ENCODE measurements at regions not wholly inside any gene's neighbourhood (a gene's known extent, or its start where the extent isn't known, plus 50 kb on each side); places are given as distances from the start of the nearest gene placed in this dataset.

DNA sequence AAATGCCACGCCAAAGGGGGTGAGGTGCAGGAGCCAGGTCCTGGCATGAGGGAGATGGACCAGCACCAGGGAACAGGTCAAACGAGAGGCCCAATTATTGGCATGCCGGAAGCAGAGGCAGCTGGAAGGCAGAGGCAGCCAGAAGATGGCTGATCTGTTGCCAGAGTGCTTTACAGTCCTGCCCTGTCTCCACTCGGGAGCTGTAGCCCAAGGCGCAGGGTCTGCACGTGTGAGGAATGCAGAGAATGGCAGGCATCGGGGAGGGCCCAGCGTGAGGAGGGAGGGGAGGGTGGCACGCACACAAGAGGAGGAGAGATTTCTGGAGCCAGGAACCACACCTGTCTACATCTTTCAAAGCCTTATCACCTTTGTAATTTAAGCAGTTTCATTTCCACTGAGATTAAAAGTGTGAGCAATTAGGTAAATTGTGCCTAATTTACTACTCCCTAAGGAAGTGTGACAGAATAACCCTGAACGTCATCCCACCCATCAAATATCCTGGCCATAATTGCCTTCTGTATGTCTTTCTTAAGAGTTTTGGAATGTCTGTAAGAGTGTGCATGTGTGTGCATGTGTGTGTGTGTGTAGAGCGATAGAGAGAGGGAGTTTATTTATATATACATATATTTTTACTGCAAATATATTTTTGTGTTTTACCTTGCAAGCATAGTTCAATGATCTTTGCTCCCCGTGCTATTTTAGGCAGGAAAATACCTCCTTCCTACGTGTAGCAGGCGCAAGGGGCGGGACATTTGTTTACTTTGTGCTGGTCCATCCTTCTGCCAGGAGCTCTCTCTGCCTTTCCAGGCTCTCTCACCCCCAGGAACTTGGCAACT, 125.5 kb upstream of the SERBP1 start:
- no peak for DNase-seq
- no peak overlapping the region for H3K27ac ChIP-seq
- no peaks in the 10 kb centered on the region for H3K36me3 ChIP-seq
- no peak overlapping the region for H3K4me3 ChIP-seq (ENCODE audit: low read depth, low read length)
- no peaks in the 10 kb centered on the region for H3K9me3 ChIP-seq (ENCODE audit: severe bottlenecking)
- H3K27me3 ChIP-seq (ENCODE audit: insufficient read depth, low read depth, severe bottlenecking) = no peaks in the 10 kb centered on the region
- no peak for TF ChIP-seq CTCF (IDR thresholded peaks at IDR 0.05; ENCODE audit: low read depth, low read length)

DNA sequence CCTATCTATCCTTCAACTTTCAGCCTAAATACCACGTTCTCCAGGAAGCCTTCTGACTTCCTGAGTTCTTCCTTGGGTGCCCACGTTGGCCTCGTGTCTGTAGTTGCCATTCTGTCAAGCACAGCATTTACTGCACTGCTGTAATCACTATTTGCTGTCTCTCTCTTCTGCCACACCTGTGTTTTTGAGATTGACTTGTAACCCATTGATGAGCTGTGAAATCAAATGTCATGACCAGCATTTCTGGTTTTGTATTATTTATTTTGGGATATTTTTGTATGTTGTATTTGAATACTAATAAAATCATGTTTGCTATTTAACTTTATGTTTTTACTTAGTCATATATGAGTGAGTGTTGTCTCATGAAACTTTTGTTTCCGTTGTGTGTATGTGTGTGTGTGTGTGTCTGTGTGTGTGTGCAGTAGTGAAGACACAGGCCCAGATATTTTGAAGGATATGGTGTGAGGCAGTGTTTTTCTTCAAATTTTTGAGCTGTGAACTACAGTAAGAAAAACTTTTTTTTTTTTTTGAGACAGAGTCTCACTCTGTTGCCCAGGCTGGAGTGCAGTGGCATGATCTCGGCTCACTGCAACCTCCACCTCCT, 126.2 kb upstream of the SERBP1 start:
- Histone ChIP-seq H3K27ac (no peak overlapping the region), H3K36me3 (no peaks in the 10 kb centered on the region), H3K27me3 (ENCODE audit: insufficient read depth, low read depth, severe bottlenecking) (no peaks in the 10 kb centered on the region), H3K9me3 (ENCODE audit: severe bottlenecking) (no peaks in the 10 kb centered on the region), H3K4me3 (ENCODE audit: low read depth, low read length) (no peak overlapping the region)
- no peak for DNase-seq
- TF ChIP-seq CTCF (IDR thresholded peaks at IDR 0.05; ENCODE audit: low read depth, low read length) = no peak

GRCh38 chr1:67557696-67558448, 127.1 kb upstream of the GADD45A start:
- no peak overlapping the region for H3K27ac ChIP-seq
- H3K36me3 ChIP-seq = no peaks in the 10 kb centered on the region
- no peaks in the 10 kb centered on the region for H3K27me3 ChIP-seq (ENCODE audit: insufficient read depth, low read depth, severe bottlenecking)
- H3K9me3 ChIP-seq (ENCODE audit: severe bottlenecking) = no peaks in the 10 kb centered on the region
- no peak for DNase-seq
- H3K4me3 ChIP-seq (ENCODE audit: low read depth, low read length) = no peak overlapping the region
- TF ChIP-seq CTCF (IDR thresholded peaks at IDR 0.05; ENCODE audit: low read depth, low read length) = no peak

GRCh38 chr1:67558449-67559193, 126.4 kb upstream of the GADD45A start:
- no peaks in the 10 kb centered on the region for H3K27me3 ChIP-seq (ENCODE audit: insufficient read depth, low read depth, severe bottlenecking)
- no peak for TF ChIP-seq CTCF (IDR thresholded peaks at IDR 0.05; ENCODE audit: low read depth, low read length)
- H3K36me3 ChIP-seq = no peaks in the 10 kb centered on the region
- no peaks in the 10 kb centered on the region for H3K9me3 ChIP-seq (ENCODE audit: severe bottlenecking)
- H3K27ac ChIP-seq = no peak overlapping the region
- H3K4me3 ChIP-seq (ENCODE audit: low read depth, low read length) = no peak overlapping the region
- no peak for DNase-seq

DNA sequence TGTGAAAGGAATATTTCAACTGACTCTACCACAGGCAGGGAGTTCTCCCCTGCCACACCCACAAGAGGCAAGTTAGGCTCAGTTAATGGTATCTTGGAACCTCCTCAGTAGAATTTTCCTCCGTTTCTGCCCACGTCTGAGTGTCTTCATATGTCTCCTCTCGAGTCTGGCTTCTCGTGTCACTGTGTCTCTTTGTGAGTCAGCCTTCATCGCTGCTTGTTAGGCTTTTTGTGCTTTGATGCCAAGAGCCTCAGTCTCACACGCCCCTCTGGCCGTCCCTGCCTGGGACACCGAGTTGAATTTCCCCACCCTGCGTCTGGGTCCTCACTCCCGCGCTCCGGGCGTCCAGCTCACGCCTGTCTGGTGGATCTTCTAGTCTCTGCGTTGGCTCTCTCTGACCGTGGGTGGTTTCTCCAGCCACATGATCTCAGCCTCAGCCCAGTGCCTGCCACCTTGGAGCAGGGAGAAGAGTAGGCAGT, 125.7 kb upstream of the GADD45A start:
- Histone ChIP-seq H3K27ac (no peak overlapping the region), H3K4me3 (ENCODE audit: low read depth, low read length) (no peak overlapping the region), H3K36me3 (no peaks in the 10 kb centered on the region), H3K27me3 (ENCODE audit: insufficient read depth, low read depth, severe bottlenecking) (no peaks in the 10 kb centered on the region), H3K9me3 (ENCODE audit: severe bottlenecking) (no peaks in the 10 kb centered on the region)
- TF ChIP-seq CTCF (IDR thresholded peaks at IDR 0.05; ENCODE audit: low read depth, low read length) = no peak
- DNase-seq = no peak

Data from WERI-Rb-1 (cell line).